ENCODE measurements at regions not wholly inside any gene's neighbourhood (a gene's known extent, or its start where the extent isn't known, plus 50 kb on each side); places are given as distances from the start of the nearest gene placed in this dataset.

DNA sequence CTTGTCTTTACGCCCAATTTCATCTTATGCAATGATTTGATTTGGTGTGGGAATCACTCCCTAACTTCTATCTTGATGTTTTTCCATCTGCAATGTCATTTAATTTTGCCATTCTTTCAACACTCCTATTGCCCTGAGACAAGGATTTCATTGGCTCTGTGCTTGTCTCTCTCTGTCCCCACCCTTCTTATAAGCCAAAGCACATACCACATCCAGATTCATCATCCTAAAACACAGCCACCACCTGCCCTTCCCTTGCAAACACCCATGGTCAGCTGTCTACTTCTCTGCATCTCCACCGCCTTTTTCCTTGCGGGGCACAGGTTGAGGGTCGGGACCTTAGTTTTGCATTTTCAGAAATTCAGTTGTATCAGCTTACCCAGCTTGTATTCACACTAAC, 225.8 kb upstream of the SOX21 start:
- no peak overlapping the region for H2AFZ ChIP-seq (replicated peaks; ENCODE audit: low read length, poor library complexity)
- H2AK9ac ChIP-seq (replicated peaks; ENCODE audit: low read depth, low read length, poor library complexity), result no peak overlapping the region
- H4K91ac ChIP-seq (ENCODE audit: insufficient read depth, low read depth, low read length), result no peak overlapping the region
- H3K23ac ChIP-seq (ENCODE audit: low read depth, low read length), result no peak overlapping the region
- H3K4me3 ChIP-seq (ENCODE audit: insufficient read depth, low read depth, low read length), result no peak overlapping the region
- no peak overlapping the region for H3K4me2 ChIP-seq (ENCODE audit: low read depth, low read length)
- ChIA-PET CTCF (no interaction called here), POLR2A (ENCODE audit: unreplicated experiment) (no interaction called here)
- H3K27me3 ChIP-seq (ENCODE audit: control insufficient read depth, insufficient read depth, low read length), result no peaks in the 10 kb centered on the region; the same call in 1 of the 2 replicates
- no peak overlapping the region for H3K9ac ChIP-seq (ENCODE audit: low read depth, low read length)
- intact Hi-C loops (cut with micrococcal nuclease) (no loop called here), in situ Hi-C loops (cut with MboI; ENCODE audit: low sequenced_read_pairs) (no loop called here), dilution Hi-C loops (cut with HindIII; ENCODE audit: low sequenced_read_pairs, unreplicated experiment) (no loop called here)
- no peak overlapping the region for H2BK5ac ChIP-seq (ENCODE audit: low read depth, low read length, poor library complexity, severe bottlenecking)
- H2BK120ac ChIP-seq (ENCODE audit: low read depth, low read length), result no peak overlapping the region
- H3K56ac ChIP-seq (ENCODE audit: extremely low read depth, insufficient read depth, low read length), result no peak overlapping the region
- H3K36me3 ChIP-seq (ENCODE audit: control insufficient read depth, insufficient read depth, low read length), result no peaks in the 10 kb centered on the region
- no peaks in the 10 kb centered on the region for H3K79me1 ChIP-seq (ENCODE audit: low read depth in 1 of 2, low read length in 2 of 2)
- WGBS, 2 experiments (ENCODE audit: extremely low coverage in 2 of 2, insufficient read length in 1 of 2), result no CpG with 5 or more reads among the region's 4 CpGs
- H4K20me1 ChIP-seq (ENCODE audit: insufficient read depth, low read length), result no peaks in the 10 kb centered on the region
- no peak overlapping the region for H4K5ac ChIP-seq (ENCODE audit: low read depth, low read length)
- ATAC-seq (ENCODE audit: low read depth) (no peak), DNase-seq (no peak)
- H2AK5ac ChIP-seq (ENCODE audit: low read depth, low read length), result no peak overlapping the region
- H2BK20ac ChIP-seq (ENCODE audit: low read depth, low read length), result no peak overlapping the region
- no peak overlapping the region for H3K27ac ChIP-seq (ENCODE audit: insufficient read depth, low read length)
- H2BK15ac ChIP-seq (ENCODE audit: low read depth, low read length), result no peak overlapping the region
- H3K9me3 ChIP-seq (ENCODE audit: control insufficient read depth, insufficient read depth, low read length), result no peaks in the 10 kb centered on the region
- H3K4me1 ChIP-seq (ENCODE audit: control insufficient read depth, insufficient read depth, low read length), result no peaks in the 10 kb centered on the region
- no peak overlapping the region for H4K8ac ChIP-seq (ENCODE audit: low read depth in 2 of 2, low read length in 2 of 2)
- no peak overlapping the region for H3K14ac ChIP-seq (replicated peaks; ENCODE audit: low read depth, low read length)
- H3K9me1 ChIP-seq (ENCODE audit: insufficient read depth, low read length), result no peaks in the 10 kb centered on the region
- no peak overlapping the region for H3K18ac ChIP-seq (ENCODE audit: low read depth, low read length)
- no TSS peak for BruUV-seq (replicated peaks)
- no peak overlapping the region for H3K4ac ChIP-seq (ENCODE audit: low read depth, low read length)
- TF ChIP-seq POLR2A (IDR thresholded peaks at IDR 0.05; ENCODE audit: low read depth, low read length), result no peak
- TF ChIP-seq SMC3 (IDR thresholded peaks at IDR 0.05; ENCODE audit: low read depth, low read length), result no peak
